BJ (cell line): ENCODE measurements at regions not wholly inside any gene's neighbourhood (a gene's known extent, or its start where the extent isn't known, plus 50 kb on each side); places are given as distances from the start of the nearest gene placed in this dataset.
"Not testable (repeated sequence)": the region's sequence is repeated elsewhere in the genome, so short reads cannot be mapped to it uniquely, and the experiment has no call there.

Source experiments
- CTCF ChIA-PET: fragments of 350-600 bp; formaldehyde crosslinking; extraction: SDS; loops from one replicate; lab custom pipeline; 2021; ENCODE audit warnings: antibody characterized with exemption, inconsistent platforms; lab: Yijun Ruan, JAX
- POLR2A ChIA-PET: fragments of 300-600 bp; sonication (Branson Sonifier 250); formaldehyde crosslinking; extraction: SDS; loops from one replicate; lab custom pipeline; 2021; ENCODE audit warnings: antibody characterized with exemption; lab: Charles Lee
- DNase-seq: peaks from one replicate; pipeline ENCODE4 v3.0.0-alpha.2; 2011; ENCODE audit warnings: low read depth
- H3K27me3 ChIP-seq: 2 replicates; pipeline ENCODE4 v1.6.0; 2011; ENCODE audit warnings: low read length; ENCODE audit not compliant: control insufficient read depth, insufficient read depth
- H3K36me3 ChIP-seq: 2 replicates; pipeline ENCODE4 v1.5.1; 2011; ENCODE audit warnings: low read length; ENCODE audit not compliant: control insufficient read depth, insufficient read depth
- H3K4me3 ChIP-seq: 2 replicates; pipeline ENCODE4 v1.5.1; 2011; ENCODE audit warnings: low read depth, mild to moderate bottlenecking, control low read depth, low read length
- TF ChIP-seq, protein P1 (sequence below): IDR thresholded peaks from 2 replicates; pipeline ENCODE4 v1.5.1; 2011; ENCODE audit warnings: low read depth, mild to moderate bottlenecking, control low read depth, inconsistent platforms, low read length, moderate library complexity; ENCODE audit not compliant: insufficient read depth

DNA sequence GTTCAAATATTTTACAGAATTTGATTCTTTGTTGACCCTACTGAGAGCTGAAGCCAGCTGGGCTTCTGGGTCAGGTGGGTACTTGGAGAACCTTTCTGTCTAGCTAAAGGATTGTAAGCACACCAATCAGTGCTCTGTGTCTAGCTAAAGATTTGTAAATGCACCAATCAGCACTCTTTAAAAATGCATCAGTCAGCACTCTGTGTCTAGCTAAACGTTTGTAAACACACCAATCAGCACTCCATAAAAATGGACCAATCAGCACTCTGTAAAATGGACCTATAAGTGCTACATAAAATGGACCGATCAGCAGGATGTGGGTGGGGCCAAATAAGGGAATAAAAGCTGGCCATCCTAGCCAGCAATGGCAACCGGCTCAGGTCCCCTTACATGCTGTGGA lies 76.4 kb upstream of the TMSB4Y start:
- POLR2A ChIA-PET, H3K27me3 ChIP-seq, H3K36me3 ChIP-seq, CTCF ChIA-PET, H3K4me3 ChIP-seq, DNase-seq: not testable (repeated sequence)

DNA sequence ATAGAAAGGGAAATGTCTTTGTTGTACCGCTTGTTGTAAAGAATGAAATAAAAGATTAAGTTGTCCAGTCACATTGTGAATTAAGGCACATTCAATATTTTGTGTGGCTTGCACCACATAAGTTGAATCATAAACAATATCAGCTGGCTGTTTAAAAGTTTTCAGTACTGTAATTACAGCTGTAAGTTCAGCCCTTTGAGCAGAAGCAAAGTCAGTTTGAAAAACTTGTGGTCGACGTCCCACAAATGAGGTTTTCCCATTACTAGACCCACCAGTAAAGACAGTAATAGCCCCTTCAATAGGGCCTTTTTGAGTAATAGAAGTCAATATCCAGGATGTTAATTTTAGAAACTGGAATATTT lies 87.8 kb upstream of the TMSB4Y start:
- CTCF ChIA-PET, result no interaction called here
- TF ChIP-seq, protein P1, sequence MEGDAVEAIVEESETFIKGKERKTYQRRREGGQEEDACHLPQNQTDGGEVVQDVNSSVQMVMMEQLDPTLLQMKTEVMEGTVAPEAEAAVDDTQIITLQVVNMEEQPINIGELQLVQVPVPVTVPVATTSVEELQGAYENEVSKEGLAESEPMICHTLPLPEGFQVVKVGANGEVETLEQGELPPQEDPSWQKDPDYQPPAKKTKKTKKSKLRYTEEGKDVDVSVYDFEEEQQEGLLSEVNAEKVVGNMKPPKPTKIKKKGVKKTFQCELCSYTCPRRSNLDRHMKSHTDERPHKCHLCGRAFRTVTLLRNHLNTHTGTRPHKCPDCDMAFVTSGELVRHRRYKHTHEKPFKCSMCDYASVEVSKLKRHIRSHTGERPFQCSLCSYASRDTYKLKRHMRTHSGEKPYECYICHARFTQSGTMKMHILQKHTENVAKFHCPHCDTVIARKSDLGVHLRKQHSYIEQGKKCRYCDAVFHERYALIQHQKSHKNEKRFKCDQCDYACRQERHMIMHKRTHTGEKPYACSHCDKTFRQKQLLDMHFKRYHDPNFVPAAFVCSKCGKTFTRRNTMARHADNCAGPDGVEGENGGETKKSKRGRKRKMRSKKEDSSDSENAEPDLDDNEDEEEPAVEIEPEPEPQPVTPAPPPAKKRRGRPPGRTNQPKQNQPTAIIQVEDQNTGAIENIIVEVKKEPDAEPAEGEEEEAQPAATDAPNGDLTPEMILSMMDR, result no peak
- Histone ChIP-seq H3K36me3 (no peaks in the 10 kb centered on the region), H3K27me3 (no peaks in the 10 kb centered on the region), H3K4me3 (no peak overlapping the region)
- POLR2A ChIA-PET, result no interaction called here
- DNase-seq, result no peak

DNA sequence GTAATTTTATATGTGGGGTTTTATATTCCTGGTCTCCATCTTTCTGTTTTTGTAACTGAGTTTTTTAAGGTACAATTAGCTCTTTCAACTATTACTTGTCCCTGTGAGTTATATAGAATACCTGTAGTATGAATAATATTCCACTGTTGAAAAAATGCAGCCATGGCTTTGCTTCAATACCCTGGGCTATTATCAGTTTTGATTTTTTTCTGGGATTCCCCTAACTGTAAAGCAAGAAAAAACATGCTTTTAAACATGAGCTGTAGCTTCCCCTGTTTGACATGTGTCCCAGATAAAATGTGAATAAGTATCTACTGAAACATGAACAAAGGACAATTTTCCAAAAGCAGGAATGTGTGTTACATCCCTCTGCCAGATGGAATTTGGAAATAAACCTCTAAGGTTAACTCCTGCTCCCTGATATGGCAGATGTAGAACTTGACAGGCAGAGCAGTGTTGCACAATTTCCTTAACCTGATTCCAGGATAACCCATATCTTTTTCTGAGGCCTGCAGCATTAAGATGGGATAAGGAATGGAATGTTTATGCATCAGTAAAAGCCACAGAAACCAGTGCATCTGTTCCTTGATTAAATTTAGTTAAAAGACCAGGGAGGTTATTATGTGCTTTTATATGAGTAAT lies 88.3 kb upstream of the TMSB4Y start:
- CTCF ChIA-PET, result no interaction called here
- DNase-seq, result no peak
- POLR2A ChIA-PET, result no interaction called here
- TF ChIP-seq, protein P1, result no peak
- H3K27me3 ChIP-seq, result no peaks in the 10 kb centered on the region
- no peak overlapping the region for H3K4me3 ChIP-seq
- H3K36me3 ChIP-seq, result no peaks in the 10 kb centered on the region

DNA sequence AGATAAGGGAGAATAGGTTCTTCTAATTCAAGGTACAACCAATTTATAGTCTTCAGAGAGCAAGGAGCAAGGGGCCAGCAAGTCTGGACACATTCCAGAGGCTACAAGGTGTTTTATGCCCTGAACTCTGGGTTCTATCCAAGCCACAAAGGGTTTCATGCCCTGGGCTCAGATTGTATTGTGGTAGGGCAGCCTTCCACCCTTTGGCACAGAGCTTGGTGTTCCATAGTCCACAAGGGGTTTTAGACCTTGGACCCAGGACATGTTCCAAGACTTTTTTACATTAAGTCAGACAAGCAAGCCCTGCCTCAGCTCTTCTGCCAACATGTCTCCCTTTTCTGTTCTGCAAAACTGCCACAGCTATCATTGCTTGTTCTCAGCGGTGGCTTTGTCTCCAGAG lies 90.8 kb upstream of the TMSB4Y start:
- POLR2A ChIA-PET, result no interaction called here
- Histone ChIP-seq H3K4me3 (no peak overlapping the region), H3K36me3 (no peaks in the 10 kb centered on the region), H3K27me3 (no peaks in the 10 kb centered on the region)
- CTCF ChIA-PET, result no interaction called here
- TF ChIP-seq, protein P1, result no peak
- no peak for DNase-seq

DNA sequence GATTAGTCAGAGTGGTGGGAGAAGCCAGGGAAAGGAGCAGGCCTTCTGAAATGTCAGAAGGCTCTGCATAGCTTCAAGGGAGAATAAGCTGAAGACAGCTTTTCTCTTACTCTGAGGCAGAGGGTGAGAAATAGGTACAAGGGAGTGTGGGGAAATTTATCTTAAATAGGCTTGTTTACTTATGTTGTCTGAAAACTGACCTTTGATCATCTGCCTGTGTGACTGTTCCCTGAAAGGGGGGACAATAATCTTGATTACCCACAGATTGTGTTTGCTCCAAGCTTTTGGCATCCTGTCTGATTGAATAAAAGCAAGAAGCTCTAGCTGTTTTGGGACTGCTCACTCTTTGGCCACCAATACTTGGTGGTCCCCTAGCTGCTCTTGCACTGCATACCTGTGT lies 91.7 kb upstream of the TMSB4Y start:
- POLR2A ChIA-PET, result no interaction called here
- CTCF ChIA-PET, result no interaction called here
- no peaks in the 10 kb centered on the region for H3K36me3 ChIP-seq
- H3K4me3 ChIP-seq, result no peak overlapping the region
- TF ChIP-seq, protein P1, result no peak
- H3K27me3 ChIP-seq, result no peaks in the 10 kb centered on the region
- DNase-seq, result no peak

DNA sequence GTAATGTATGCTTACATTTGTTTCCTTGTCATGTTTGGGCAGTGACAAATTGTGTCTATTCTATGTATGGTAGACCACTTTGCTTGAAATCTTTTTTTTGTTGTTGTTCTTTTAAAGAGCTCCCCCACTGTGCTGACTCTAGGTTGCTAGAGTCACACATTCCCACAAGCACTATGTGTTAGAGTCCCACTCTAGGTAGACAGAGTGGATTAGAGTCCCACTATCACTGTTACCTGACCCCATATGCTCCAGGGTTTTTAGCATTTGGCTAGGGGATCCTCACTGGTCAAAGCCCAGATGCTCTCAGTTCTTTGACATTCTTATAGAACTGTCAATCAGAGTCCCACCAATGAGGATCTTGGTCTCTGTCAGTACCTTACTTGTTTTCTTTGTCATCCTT lies 111.2 kb upstream of the TMSB4Y start:
- no peak overlapping the region for H3K4me3 ChIP-seq
- POLR2A ChIA-PET, result no interaction called here
- DNase-seq, result no peak
- TF ChIP-seq, protein P1, result no peak
- no peaks in the 10 kb centered on the region for H3K27me3 ChIP-seq
- no peaks in the 10 kb centered on the region for H3K36me3 ChIP-seq
- CTCF ChIA-PET, result no interaction called here

DNA sequence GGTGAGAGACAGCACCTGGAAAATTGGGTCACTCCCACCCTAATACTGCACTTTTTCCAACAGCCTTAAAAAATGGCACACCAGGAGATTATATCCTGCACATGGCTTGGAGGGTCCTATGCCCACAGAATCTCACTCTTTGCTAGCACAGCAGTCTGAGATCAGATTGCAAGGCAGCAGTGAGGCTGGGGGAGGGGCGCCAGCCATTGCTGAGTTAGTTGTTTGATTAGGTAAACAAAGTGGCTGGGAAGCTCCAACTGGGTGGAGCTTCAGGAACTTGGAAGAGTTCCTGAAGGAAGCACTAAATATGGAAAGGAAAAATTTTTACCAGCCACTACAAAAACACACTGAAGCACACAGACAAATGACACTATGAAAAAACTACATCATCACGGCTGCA lies 91.1 kb upstream of the UTY start:
- DNase-seq, CTCF ChIA-PET, POLR2A ChIA-PET, H3K36me3 ChIP-seq, H3K4me3 ChIP-seq, H3K27me3 ChIP-seq: not testable (repeated sequence)
